Retinal pigment epithelial cell (primary cell): ENCODE measurements at regions not wholly inside any gene's neighbourhood (a gene's known extent, or its start where the extent isn't known, plus 50 kb on each side); places are given as distances from the start of the nearest gene placed in this dataset.

Experiments
- DNase-seq: peaks from one replicate; pipeline ENCODE4 v3.0.0-alpha.2; 2010; ENCODE audit warnings: low read depth
- H3K4me3 ChIP-seq: 2 replicates; pipeline ENCODE4 v1.5.1; 2011; ENCODE audit warnings: mild to moderate bottlenecking, low read length, control low read depth, moderate library complexity
- TF ChIP-seq, protein P1 (sequence below): conservative IDR thresholded peaks from 2 replicates; pipeline ENCODE4 v1.5.1; 2011; ENCODE audit warnings: low read depth, low read length, control low read depth, inconsistent platforms

DNA sequence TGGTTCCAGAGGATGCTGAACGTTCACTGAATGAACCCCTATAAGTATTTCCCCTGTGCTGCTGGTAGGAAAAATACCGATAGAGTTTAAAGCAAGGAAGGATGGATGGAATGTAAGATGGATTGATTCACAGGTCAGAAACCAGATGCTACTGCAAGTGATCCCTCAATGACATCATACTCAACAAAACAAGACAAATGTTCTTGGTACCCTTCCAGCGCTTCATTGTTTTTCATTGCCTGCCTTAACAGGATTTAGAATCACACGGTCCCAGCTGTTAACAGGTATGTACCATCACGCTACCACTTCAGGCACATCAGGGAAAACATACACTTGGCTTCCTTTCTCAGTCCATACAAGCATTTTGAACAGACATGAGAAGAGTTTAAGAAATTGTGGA lies 118.1 kb upstream of the TLR3 start:
- TF ChIP-seq, protein P1, sequence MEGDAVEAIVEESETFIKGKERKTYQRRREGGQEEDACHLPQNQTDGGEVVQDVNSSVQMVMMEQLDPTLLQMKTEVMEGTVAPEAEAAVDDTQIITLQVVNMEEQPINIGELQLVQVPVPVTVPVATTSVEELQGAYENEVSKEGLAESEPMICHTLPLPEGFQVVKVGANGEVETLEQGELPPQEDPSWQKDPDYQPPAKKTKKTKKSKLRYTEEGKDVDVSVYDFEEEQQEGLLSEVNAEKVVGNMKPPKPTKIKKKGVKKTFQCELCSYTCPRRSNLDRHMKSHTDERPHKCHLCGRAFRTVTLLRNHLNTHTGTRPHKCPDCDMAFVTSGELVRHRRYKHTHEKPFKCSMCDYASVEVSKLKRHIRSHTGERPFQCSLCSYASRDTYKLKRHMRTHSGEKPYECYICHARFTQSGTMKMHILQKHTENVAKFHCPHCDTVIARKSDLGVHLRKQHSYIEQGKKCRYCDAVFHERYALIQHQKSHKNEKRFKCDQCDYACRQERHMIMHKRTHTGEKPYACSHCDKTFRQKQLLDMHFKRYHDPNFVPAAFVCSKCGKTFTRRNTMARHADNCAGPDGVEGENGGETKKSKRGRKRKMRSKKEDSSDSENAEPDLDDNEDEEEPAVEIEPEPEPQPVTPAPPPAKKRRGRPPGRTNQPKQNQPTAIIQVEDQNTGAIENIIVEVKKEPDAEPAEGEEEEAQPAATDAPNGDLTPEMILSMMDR, result no peak
- no peak overlapping the region for H3K4me3 ChIP-seq
- no peak for DNase-seq

DNA sequence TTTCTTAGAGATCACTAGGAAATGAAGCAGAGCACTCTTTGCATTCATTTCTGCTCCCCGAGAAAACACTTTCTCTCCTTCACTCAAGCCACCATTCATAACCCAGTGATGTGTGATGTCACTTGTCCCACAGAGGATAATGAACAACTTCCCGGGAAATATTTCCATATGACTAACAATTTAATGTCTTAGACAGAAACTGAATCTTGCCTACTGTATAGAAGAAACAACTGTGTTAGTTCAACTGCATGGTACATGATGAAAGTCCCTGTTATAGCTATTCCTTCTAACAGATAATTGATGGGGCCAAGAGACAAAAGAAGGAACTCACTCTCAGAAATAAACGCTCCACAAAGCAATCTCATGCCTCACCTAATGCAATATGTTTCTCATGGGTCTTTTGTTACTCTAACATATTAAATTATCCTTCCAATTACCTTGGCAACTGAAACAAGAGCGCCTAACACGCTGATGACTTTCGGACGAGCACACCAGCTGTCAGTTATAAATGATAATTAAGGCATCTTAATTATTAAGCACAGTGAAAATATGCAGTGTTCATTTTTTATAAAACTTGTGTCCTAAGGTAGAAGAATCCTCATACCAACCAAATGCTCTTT lies 113.7 kb upstream of the TLR3 start:
- TF ChIP-seq, protein P1, result no peak
- H3K4me3 ChIP-seq, result no peak overlapping the region
- no peak for DNase-seq

DNA sequence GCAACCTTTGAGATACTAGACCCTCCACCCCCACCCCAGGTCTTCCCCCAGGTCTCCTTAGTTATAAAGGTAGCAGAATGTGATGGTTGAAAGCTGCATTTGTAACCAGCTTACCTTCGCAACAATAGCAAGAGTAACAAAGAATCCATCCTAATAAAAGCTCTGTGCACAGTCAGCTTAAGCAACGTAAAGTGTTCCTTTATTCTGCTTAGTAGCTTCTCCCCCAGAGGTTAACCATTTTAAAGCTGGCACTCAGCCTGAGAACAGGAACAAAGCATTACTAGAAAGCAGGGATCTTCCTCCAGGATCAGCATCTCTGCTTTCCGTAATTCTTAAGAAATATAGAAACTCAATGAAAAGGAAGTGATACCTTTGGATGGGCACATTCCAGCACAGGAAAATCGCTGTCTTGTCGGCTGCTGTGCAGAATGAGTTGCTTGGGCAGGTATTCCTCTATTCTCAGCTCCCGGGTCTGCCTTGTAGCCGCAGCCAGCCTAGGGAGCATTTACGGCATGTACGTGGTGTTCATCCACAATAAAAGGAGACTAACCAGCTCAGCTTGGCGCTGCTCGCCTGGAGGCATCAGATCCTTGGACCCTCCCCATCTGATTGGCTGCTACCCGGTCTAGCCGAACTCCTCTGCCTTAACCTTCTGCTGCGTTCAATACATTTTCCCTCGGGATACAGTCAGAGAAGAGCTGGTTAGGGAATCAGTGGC lies 113.0 kb upstream of the TLR3 start:
- TF ChIP-seq, protein P1, result no peak
- no peak for DNase-seq
- H3K4me3 ChIP-seq, result no peak overlapping the region

DNA sequence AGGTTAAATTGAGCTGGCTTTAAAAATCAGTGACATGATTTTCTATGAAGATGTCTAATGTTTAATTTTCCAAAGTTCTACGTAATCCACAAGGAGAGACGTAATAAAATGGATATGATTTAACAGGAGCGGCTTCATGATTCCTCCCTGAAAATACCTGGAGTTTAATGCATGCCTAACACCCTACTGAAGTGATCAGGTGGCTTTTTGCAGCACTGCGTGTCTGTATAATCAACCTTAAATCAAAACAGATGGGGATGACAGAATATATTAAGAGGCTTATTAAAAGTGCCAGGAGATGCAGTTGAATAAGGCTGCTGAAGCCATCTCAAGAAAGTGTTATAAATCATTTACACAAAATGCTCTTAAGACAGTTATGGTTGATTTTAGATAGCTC lies 112.4 kb upstream of the TLR3 start:
- no peak overlapping the region for H3K4me3 ChIP-seq
- TF ChIP-seq, protein P1, result no peak
- no peak for DNase-seq

DNA sequence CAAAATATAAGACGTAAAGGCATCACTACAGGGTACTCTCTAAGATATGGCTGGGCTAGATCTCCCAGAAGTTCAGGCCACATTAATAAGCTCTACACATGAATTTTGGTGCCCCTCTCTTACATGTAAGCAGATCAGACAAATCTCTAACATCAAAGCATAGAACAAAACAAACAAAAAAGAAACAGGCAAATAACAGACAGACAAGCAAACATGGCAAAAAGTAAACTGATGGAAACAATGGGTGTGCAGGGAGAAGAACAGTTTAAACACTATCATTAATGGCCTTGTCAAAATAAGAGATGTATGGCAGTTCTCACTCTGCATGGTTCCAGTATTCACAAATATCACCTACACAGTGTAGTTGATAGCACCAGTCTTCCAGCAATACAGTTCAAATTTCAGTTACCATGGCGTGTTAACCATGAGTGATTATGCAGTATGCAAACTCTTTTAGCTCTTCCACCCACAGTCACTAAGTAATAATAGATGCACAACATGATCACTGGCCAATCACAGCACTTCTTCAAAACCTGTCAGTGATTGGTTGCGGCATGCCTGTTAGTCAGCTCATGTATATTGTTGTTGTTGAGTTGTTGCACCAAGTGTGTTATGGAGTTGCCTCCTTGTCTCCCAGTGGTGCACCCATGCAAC lies 110.7 kb upstream of the TLR3 start:
- DNase-seq, result no peak
- TF ChIP-seq, protein P1, result no peak
- no peak overlapping the region for H3K4me3 ChIP-seq

DNA sequence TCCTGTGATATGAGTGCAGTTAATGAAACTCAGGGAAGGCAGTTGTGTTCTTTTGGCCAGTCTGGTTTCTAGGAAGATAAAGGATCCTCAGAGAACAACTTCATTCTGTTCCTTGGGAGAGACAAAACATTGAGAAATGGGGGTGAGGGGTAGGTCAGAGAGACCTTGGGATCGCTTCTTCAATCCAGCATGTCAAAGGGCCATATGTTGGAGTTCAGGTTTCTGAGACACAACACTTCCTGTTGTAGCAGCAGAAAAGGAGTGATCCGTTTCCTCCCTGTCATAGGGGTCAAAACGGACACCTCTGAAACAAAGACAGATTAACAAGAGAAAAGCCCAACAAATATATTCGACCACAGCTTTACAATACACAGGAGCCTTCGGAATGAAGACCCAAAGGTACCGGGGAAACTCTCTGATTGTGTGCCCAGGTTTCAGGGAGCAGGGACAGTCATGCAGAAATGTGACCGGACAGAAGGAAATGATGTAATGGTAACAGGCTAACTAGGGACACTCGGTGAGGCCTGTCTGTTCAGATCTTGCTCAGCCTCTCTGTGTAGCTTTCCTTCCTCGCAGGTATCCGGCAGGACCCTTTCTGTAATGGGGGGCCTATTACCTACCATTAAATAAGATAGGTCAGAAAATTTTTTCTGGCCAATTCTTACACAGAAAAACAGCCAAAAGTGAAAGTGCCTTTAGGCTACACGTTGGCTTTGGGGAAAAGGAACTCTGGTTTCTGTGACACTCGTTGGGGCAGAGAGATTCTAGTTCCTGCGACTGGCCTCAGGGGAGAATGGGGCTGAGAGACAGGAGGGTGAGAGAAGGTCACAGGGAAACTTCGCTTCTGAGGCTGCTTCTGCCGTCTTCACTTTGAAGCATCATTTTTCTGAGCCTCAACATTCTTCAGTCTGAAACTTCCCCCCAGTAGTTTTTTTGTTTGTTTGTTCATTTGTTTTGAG lies 103.3 kb upstream of the TLR3 start:
- TF ChIP-seq, protein P1, result no peak
- H3K4me3 ChIP-seq, result no peak overlapping the region

More for the DNA sequence above, 103.3 kb upstream of the TLR3 start:
- DNase-seq, result no peak
